NCI-H82 treated with DMSO at 0.1 percent for 48 hours (cell line): ENCODE measurements at regions not wholly inside any gene's neighbourhood (a gene's known extent, or its start where the extent isn't known, plus 50 kb on each side); places are given as distances from the start of the nearest gene placed in this dataset.
"Not testable (repeated sequence)": the region's sequence is repeated elsewhere in the genome, so short reads cannot be mapped to it uniquely, and the experiment has no call there.

Experiments
- DNase-seq: peaks from one replicate; lab custom pipeline; 2025; ENCODE audit not compliant: unreplicated experiment; lab: John Stamatoyannopoulos, UW

- no peak for DNase-seq
These were observed 131.3 kb downstream of the LPIN1 start for GRCh38 chr2:11877764-11878163.

- DNase-seq: not testable (repeated sequence)
These were observed 138.8 kb downstream of the LPIN1 start for GRCh38 chr2:11885253-11885652.

- DNase-seq: not testable (repeated sequence)
These were observed 140.5 kb downstream of the LPIN1 start for GRCh38 chr2:11886899-11887298.

GRCh38 chr2:11889101-11889850, 142.8 kb downstream of the LPIN1 start:
- DNase-seq: no peak

GRCh38 chr2:11889854-11890253, 143.4 kb downstream of the LPIN1 start:
- no peak for DNase-seq

- DNase-seq: no peak
These were observed 144.6 kb downstream of the LPIN1 start for GRCh38 chr2:11891028-11891427.

GRCh38 chr2:11891671-11892440, 145.4 kb downstream of the LPIN1 start:
- no peak for DNase-seq

- DNase-seq: no peak
These were observed 150.0 kb downstream of the LPIN1 start for GRCh38 chr2:11896386-11896785.

GRCh38 chr2:11898576-11898975, 152.1 kb downstream of the LPIN1 start:
- no peak for DNase-seq

GRCh38 chr2:11899264-11899818, 152.9 kb downstream of the LPIN1 start:
- DNase-seq: no peak

GRCh38 chr2:11900891-11901290, 154.5 kb downstream of the LPIN1 start:
- DNase-seq: not testable (repeated sequence)

- no peak for DNase-seq
These were observed 155.1 kb downstream of the LPIN1 start for GRCh38 chr2:11901351-11902069.

GRCh38 chr2:11903085-11903606, 156.7 kb downstream of the LPIN1 start:
- no peak for DNase-seq

GRCh38 chr2:11904029-11904428, 157.6 kb downstream of the LPIN1 start:
- DNase-seq: no peak

- DNase-seq: no peak
These were observed 158.5 kb downstream of the LPIN1 start for GRCh38 chr2:11904941-11905340.

GRCh38 chr2:11907190-11907589, 160.8 kb downstream of the LPIN1 start:
- DNase-seq: no peak

- no peak for DNase-seq
These were observed 164.5 kb downstream of the LPIN1 start for GRCh38 chr2:11910971-11911370.

- DNase-seq: no peak
These were observed 166.5 kb downstream of the LPIN1 start for GRCh38 chr2:11912980-11913379.

GRCh38 chr2:11914455-11914854, 168.0 kb downstream of the LPIN1 start:
- DNase-seq: no peak

GRCh38 chr2:11915650-11916049, 169.2 kb downstream of the LPIN1 start:
- DNase-seq: no peak

GRCh38 chr2:11919953-11920352, 173.5 kb downstream of the LPIN1 start:
- no peak for DNase-seq
